LNCaP clone FGC (cell line): ENCODE measurements at regions not wholly inside any gene's neighbourhood (a gene's known extent, or its start where the extent isn't known, plus 50 kb on each side); places are given as distances from the start of the nearest gene placed in this dataset.
"Not testable (repeated sequence)": the region's sequence is repeated elsewhere in the genome, so short reads cannot be mapped to it uniquely, and the experiment has no call there.

ENCODE experiments used
- DNase-seq: peaks from one replicate; pipeline ENCODE4 v3.0.0-alpha.2; 2011; ENCODE audit warnings: low read depth
- H3K4me3 ChIP-seq: 2 replicates; pipeline ENCODE4 v1.5.1; 2011; ENCODE audit warnings: mild to moderate bottlenecking, low read depth, low read length, control low read depth
- TF ChIP-seq, protein P1 (sequence below): IDR thresholded peaks from 2 replicates; pipeline ENCODE4 v1.5.1; 2012; ENCODE audit warnings: mild to moderate bottlenecking; ENCODE audit not compliant: control insufficient read depth, insufficient read depth; ENCODE audit errors: extremely low read depth

DNA sequence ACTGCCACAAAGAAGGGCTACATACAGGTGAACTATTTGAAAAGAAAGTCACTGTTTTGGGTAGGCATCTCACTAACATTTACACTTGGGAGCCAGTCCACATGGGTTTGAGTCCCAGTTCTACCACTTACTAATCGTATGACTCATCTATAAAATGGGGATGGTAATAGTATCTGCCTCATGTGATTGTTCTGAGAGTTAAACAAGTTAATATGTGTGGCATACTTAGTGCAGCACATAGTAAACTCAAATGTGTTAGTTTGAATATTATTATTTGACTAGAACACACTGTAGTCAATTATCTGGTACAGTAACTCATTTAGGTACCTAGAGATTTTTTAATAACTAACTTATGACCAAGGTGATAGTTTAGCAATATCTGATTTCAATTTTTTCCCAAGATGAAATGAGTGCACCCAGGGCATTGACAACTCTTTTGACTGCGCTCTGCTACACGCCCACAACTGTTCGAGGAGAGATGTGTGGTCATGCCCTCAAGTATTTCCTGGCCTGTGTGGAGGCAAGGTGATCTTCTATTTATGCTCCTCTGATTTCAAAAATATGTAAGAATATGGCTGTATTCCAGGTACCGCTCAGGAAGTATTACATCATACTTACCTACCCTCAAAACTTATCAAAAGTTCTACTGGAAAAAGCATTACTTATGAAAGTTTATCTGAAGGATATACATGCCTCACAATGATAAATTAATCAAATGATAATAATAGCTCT is 210.6 kb upstream of the EGLN3 start:
- TF ChIP-seq, protein P1, sequence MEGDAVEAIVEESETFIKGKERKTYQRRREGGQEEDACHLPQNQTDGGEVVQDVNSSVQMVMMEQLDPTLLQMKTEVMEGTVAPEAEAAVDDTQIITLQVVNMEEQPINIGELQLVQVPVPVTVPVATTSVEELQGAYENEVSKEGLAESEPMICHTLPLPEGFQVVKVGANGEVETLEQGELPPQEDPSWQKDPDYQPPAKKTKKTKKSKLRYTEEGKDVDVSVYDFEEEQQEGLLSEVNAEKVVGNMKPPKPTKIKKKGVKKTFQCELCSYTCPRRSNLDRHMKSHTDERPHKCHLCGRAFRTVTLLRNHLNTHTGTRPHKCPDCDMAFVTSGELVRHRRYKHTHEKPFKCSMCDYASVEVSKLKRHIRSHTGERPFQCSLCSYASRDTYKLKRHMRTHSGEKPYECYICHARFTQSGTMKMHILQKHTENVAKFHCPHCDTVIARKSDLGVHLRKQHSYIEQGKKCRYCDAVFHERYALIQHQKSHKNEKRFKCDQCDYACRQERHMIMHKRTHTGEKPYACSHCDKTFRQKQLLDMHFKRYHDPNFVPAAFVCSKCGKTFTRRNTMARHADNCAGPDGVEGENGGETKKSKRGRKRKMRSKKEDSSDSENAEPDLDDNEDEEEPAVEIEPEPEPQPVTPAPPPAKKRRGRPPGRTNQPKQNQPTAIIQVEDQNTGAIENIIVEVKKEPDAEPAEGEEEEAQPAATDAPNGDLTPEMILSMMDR, result no peak
- H3K4me3 ChIP-seq, result no peak overlapping the region
- no peak for DNase-seq

DNA sequence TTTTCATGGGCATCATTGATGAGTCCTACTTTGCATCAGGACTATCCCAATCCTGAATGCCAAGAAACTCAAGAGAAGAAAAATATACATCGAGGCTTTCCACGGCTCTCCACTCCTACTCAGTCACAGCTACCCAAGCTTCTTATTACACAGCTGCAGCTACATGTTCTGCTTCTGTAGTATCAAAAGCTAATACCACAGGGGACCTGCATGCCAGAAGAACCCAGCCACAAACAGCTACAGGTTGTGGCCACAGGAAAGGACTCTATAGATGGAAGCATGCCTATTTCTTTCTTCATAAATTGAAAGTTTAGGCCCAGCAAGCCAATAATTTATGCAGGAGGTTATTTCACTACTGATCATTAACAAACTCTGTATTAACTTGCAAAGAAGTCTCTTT is 209.7 kb upstream of the EGLN3 start:
- TF ChIP-seq, protein P1, result no peak
- no peak overlapping the region for H3K4me3 ChIP-seq
- no peak for DNase-seq

DNA sequence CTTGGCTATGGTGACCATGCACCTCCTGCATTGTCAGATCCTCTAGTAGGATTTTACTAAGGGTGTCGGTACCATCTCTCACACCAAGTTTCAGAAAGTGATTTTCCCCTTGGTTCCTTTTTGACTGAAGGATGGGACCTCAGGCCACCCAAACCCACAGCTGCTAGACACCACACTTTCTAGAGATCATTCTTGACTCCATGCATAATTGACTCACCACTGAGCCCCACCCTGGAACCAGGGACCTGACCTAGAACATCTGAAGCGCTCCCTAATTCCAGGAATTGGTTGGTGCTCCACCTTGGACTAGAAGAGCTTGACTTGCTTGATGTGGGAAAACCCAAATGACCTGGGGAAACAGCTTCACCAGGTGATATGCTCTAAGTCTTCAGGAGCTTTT is 206.8 kb upstream of the EGLN3 start:
- no peak for DNase-seq
- TF ChIP-seq, protein P1, result no peak
- no peak overlapping the region for H3K4me3 ChIP-seq

DNA sequence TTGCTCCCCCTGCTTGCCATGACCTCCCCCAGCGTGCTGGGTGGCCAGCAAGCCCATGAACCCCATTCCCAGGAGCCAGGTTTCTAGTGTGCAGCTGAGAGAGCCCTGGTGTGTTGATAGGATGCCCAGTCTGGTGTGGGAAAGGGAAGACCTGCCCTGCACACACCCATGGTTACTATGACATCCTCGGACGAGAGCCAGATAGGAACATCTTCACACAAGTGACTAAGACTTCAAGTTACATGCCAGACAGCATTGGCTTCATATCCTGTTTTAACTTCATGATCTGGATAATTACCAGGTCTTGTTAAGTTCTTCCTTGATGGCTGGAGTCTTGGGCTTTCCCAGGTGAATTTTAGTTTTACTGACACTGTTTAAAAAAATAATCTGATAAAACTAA is 196.6 kb upstream of the EGLN3 start:
- TF ChIP-seq, protein P1, result no peak

DNA sequence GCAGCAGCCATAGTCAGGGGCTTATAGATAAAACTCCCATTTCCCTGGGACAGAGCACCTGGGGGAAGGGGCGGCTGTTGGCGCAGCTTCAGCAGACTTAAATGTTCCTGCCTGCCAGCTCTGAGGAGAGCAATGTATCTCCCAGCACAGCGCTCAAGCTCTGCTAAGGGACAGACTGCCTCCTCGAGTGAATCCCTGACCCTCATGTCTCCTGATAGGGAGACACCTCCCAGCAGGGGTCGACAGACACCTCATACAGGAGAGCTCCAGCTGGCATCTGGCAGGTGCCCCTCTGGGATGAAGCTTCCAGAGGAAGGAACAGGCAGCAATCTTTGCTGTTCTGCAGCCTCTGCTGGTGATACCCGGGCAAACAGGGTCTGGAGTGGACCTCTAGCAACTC is 189.3 kb upstream of the EGLN3 start:
- not testable (repeated sequence) for DNase-seq

More for the DNA sequence above, 196.6 kb upstream of the EGLN3 start:
- no peak overlapping the region for H3K4me3 ChIP-seq
- peak; percentile 88 for DNase-seq

DNA sequence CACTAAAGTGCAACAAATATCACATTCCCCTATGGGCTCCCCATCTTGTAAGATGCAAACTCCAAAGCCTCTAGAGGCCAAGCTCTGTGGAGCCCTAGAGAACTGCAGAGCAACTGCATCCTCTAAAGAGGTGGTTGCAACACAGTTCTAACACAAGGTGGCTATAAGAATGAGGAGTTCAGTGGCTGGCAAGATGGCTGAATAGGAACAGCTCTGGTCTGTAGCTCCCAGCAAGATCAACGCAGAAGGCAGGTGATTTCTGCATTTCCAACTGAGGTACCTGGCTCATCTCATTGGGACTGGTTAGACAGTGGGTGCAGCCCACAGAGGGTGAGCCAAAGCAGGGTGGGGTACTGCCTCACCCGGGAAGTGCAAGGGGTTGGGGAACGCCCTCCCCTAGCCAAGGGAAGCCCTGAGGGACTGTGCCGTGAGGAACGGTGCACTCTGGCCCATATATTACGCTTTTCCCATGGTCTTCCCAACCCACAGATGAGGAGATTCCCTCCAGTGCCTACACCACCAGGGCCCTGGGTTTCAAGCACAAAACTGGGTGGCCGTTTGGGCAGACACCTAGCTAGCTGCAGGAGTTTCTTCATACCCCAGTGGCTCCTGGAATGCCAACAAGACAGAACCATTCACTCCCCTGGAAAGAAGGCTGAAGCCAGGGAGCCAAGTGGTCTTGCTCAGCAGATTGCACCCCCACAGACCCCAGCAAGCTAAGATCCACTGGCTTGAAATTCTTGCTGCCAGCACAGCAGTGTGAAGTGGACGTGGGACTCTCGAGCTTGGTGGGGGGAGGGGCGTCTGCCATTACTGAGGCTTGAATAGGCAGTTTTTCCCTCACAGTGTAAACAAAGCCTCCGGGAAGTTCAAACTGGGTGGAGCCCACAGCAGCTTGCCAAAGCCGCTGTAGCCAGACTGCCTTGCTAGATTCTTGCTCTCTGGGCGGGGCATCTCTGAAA is 188.6 kb upstream of the EGLN3 start:
- H3K4me3 ChIP-seq, result not testable (repeated sequence)
- peak; percentile 72 for DNase-seq

More for the DNA sequence above, 189.3 kb upstream of the EGLN3 start:
- not testable (repeated sequence) for H3K4me3 ChIP-seq

DNA sequence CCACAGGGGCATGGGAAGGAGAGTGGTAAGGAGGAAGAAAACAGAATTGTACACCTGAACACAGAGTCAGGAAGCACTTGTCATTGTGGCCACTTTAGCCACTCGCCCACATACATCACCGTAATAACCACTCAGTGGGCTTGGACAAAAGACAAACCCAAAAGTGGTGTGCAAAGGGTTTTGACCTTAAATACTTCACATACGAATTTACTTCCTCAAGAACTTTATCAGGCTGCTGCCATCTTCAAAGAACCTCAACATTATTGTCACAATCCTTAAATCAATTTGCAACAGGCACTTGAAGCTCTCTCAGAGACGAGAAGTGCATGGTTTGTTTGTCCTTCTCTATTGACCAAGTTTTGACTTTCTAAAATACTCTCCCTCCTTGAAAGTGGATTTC is 187.3 kb upstream of the EGLN3 start:
- H3K4me3 ChIP-seq, result no peak overlapping the region
- TF ChIP-seq, protein P1, result no peak
- DNase-seq, result no peak
